ENCODE measurements at regions not wholly inside any gene's neighbourhood (a gene's known extent, or its start where the extent isn't known, plus 50 kb on each side); places are given as distances from the start of the nearest gene placed in this dataset.

GRCh38 chr14:53883739-53884138, 72.9 kb downstream of the BMP4 start:
- TF ChIP-seq EP300 (IDR thresholded peaks at IDR 0.05) (no peak), RAD21 (conservative IDR thresholded peaks at IDR 0.05 in 1 of 2, IDR thresholded peaks at IDR 0.05 in 1 of 2) (no peak), KDM5A (IDR thresholded peaks at IDR 0.05) (no peak), RCOR1 (IDR thresholded peaks at IDR 0.05; ENCODE audit: low read depth, low read length) (no peak)

Data from A549 (cell line).